ENCODE measurements at regions not wholly inside any gene's neighbourhood (a gene's known extent, or its start where the extent isn't known, plus 50 kb on each side); places are given as distances from the start of the nearest gene placed in this dataset.

GRCh38 chr6:137967689-137968454 lies 100.8 kb downstream of the TNFAIP3 start:
- H3K4me3 ChIP-seq (ENCODE audit: control insufficient read depth, low read depth, low read length): no peak overlapping the region
- no peak for TF ChIP-seq CTCF (conservative IDR thresholded peaks at IDR 0.05; ENCODE audit: control insufficient read depth, insufficient read depth, low read depth, low read length)
- peak; percentile 61 for DNase-seq (ENCODE audit: low read depth)

- DNase-seq (ENCODE audit: low read depth): no peak
- no peak for TF ChIP-seq CTCF (conservative IDR thresholded peaks at IDR 0.05; ENCODE audit: control insufficient read depth, insufficient read depth, low read depth, low read length)
- no peak overlapping the region for H3K4me3 ChIP-seq (ENCODE audit: control insufficient read depth, low read depth, low read length)
Measured at GRCh38 chr6:137968455-137968804, 101.4 kb downstream of the TNFAIP3 start.

- no peak for TF ChIP-seq CTCF (conservative IDR thresholded peaks at IDR 0.05; ENCODE audit: control insufficient read depth, insufficient read depth, low read depth, low read length)
- no peak for DNase-seq (ENCODE audit: low read depth)
- no peak overlapping the region for H3K4me3 ChIP-seq (ENCODE audit: control insufficient read depth, low read depth, low read length)
Measured at GRCh38 chr6:137968901-137969300, 101.8 kb downstream of the TNFAIP3 start.

GRCh38 chr6:137969874-137970273 lies 102.8 kb downstream of the TNFAIP3 start:
- DNase-seq (ENCODE audit: low read depth): no peak
- TF ChIP-seq CTCF (conservative IDR thresholded peaks at IDR 0.05; ENCODE audit: control insufficient read depth, insufficient read depth, low read depth, low read length): no peak
- H3K4me3 ChIP-seq (ENCODE audit: control insufficient read depth, low read depth, low read length): no peak overlapping the region

- H3K4me3 ChIP-seq (ENCODE audit: control insufficient read depth, low read depth, low read length): no peak overlapping the region
- DNase-seq (ENCODE audit: low read depth): no peak
- TF ChIP-seq CTCF (conservative IDR thresholded peaks at IDR 0.05; ENCODE audit: control insufficient read depth, insufficient read depth, low read depth, low read length): no peak
Measured at GRCh38 chr6:137970368-137970767, 103.3 kb downstream of the TNFAIP3 start.

GRCh38 chr6:137973201-137973600 lies 106.1 kb downstream of the TNFAIP3 start:
- H3K4me3 ChIP-seq (ENCODE audit: control insufficient read depth, low read depth, low read length): no peak overlapping the region
- TF ChIP-seq CTCF (conservative IDR thresholded peaks at IDR 0.05; ENCODE audit: control insufficient read depth, insufficient read depth, low read depth, low read length): no peak
- DNase-seq (ENCODE audit: low read depth): peak; percentile 62

Measured in fibroblast of mammary gland (primary cell).